ENCODE measurements at regions not wholly inside any gene's neighbourhood (a gene's known extent, or its start where the extent isn't known, plus 50 kb on each side); places are given as distances from the start of the nearest gene placed in this dataset.

DNA sequence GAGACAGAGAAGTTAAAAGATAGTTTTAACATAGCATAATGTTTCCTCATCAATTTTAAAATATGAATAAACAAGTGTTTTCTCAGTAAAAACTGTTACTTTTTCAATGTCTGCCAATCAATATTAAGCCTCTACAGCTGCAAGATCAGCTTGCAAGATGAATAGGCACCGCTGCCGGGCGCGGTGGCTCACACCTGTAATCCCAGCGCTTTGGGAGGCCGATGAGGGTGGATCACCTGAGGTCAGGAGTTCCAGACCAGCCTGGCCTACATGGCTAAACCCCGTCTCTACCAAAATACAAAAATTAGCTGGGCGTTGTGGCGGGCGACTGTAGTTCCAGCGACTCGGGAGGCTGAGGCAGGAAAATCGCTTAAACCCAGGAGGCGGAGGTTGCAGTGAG is 54.8 kb upstream of the SH3GLB1 start:
- Histone ChIP-seq H3K27me3 (ENCODE audit: control insufficient read depth, insufficient read depth, low read length) (no peaks in the 10 kb centered on the region), H3K9ac (ENCODE audit: insufficient read depth, low read length) (no peak overlapping the region), H3K36me3 (ENCODE audit: control insufficient read depth, insufficient read depth, low read length) (no peaks in the 10 kb centered on the region), H2AFZ (ENCODE audit: low read length) (no peak overlapping the region), H3K79me2 (ENCODE audit: control insufficient read depth, insufficient read depth, low read length) (no peaks in the 10 kb centered on the region), H3K4me2 (ENCODE audit: extremely low read depth, insufficient read depth, low read length) (no peak overlapping the region), H3K4me3 (replicated peaks in 1 of 4; ENCODE audit: control extremely low read depth in 1 of 4, insufficient read depth in 1 of 4, low read depth in 3 of 4, low read length in 4 of 4) (no peak overlapping the region), H4K20me1 (ENCODE audit: control insufficient read depth, extremely low read depth, insufficient read depth, low read length) (no peaks in the 10 kb centered on the region), H3K9me3 (ENCODE audit: control insufficient read depth, insufficient read depth, low read depth, low read length) (no peaks in the 10 kb centered on the region), H3K27ac (ENCODE audit: insufficient read depth, low read length) (no peak overlapping the region), H3K4me1 (ENCODE audit: control insufficient read depth, extremely low read depth, insufficient read depth, low read length) (no peaks in the 10 kb centered on the region)
- DNase-seq (ENCODE audit: low read depth in 2 of 2) = no peak
- TF ChIP-seq, protein P1, sequence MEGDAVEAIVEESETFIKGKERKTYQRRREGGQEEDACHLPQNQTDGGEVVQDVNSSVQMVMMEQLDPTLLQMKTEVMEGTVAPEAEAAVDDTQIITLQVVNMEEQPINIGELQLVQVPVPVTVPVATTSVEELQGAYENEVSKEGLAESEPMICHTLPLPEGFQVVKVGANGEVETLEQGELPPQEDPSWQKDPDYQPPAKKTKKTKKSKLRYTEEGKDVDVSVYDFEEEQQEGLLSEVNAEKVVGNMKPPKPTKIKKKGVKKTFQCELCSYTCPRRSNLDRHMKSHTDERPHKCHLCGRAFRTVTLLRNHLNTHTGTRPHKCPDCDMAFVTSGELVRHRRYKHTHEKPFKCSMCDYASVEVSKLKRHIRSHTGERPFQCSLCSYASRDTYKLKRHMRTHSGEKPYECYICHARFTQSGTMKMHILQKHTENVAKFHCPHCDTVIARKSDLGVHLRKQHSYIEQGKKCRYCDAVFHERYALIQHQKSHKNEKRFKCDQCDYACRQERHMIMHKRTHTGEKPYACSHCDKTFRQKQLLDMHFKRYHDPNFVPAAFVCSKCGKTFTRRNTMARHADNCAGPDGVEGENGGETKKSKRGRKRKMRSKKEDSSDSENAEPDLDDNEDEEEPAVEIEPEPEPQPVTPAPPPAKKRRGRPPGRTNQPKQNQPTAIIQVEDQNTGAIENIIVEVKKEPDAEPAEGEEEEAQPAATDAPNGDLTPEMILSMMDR (conservative IDR thresholded peaks at IDR 0.05 in 1 of 2, IDR thresholded peaks at IDR 0.05 in 1 of 2; ENCODE audit: low read depth in 1 of 2, low read length in 2 of 2) = no peak
- TF ChIP-seq EZH2 (IDR thresholded peaks at IDR 0.05; ENCODE audit: low read length, missing control alignments) = no peak

DNA sequence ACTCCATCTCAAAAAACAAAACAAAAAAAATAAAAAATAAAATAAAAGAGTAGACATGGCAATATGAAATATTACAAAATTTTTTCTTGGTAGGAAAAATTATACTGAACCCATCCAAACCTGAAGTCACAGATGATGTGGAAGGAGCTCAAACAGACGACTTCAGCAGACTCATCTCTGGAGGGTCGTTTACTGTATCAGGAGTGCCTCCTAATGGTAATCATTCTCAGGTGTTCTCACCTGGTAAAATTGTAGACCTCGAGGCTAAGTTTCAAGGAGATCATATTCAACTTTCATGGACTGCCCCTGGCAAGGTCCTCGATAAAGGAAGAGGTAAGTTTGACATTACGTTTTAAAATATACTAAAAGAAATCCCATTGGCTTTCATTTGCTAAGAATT is 54.3 kb upstream of the SH3GLB1 start:
- no peak for TF ChIP-seq EZH2 (IDR thresholded peaks at IDR 0.05; ENCODE audit: low read length, missing control alignments)
- TF ChIP-seq, protein P1 (conservative IDR thresholded peaks at IDR 0.05 in 1 of 2, IDR thresholded peaks at IDR 0.05 in 1 of 2; ENCODE audit: low read depth in 1 of 2, low read length in 2 of 2) = no peak
- Histone ChIP-seq H3K9me3 (ENCODE audit: control insufficient read depth, insufficient read depth, low read depth, low read length) (no peaks in the 10 kb centered on the region), H3K79me2 (ENCODE audit: control insufficient read depth, insufficient read depth, low read length) (no peaks in the 10 kb centered on the region), H3K4me3 (replicated peaks in 1 of 4; ENCODE audit: control extremely low read depth in 1 of 4, insufficient read depth in 1 of 4, low read depth in 3 of 4, low read length in 4 of 4) (no peak overlapping the region), H3K36me3 (ENCODE audit: control insufficient read depth, insufficient read depth, low read length) (no peaks in the 10 kb centered on the region), H2AFZ (ENCODE audit: low read length) (no peak overlapping the region), H3K27me3 (ENCODE audit: control insufficient read depth, insufficient read depth, low read length) (no peaks in the 10 kb centered on the region), H3K9ac (ENCODE audit: insufficient read depth, low read length) (no peak overlapping the region), H3K4me2 (ENCODE audit: extremely low read depth, insufficient read depth, low read length) (no peak overlapping the region), H3K27ac (ENCODE audit: insufficient read depth, low read length) (no peak overlapping the region), H3K4me1 (ENCODE audit: control insufficient read depth, extremely low read depth, insufficient read depth, low read length) (no peaks in the 10 kb centered on the region), H4K20me1 (ENCODE audit: control insufficient read depth, extremely low read depth, insufficient read depth, low read length) (no peaks in the 10 kb centered on the region)
- DNase-seq (ENCODE audit: low read depth in 2 of 2) = no peak

All from fibroblast of lung (primary cell).